Esophagus muscularis mucosa (tissue), 4 donors: ENCODE measurements at regions not wholly inside any gene's neighbourhood (a gene's known extent, or its start where the extent isn't known, plus 50 kb on each side); places are given as distances from the start of the nearest gene placed in this dataset.

Source experiments
- DNase-seq: peaks from one replicate; pipeline ENCODE4 v3.0.0-alpha.2; 2017; ENCODE audit errors: extremely low spot score
- H3K27ac ChIP-seq, 4 donors: fragments of 200-600 bp; sonication (generic); replicated peaks in 1 of 4; 1 replicate in 3 of 4; 2 replicates in 1 of 4; pipeline ENCODE4 v1.5.1; 2016 to 2019; ENCODE audit warnings: mild to moderate bottlenecking in 1 of 4
- H3K27me3 ChIP-seq, 4 donors: fragments of 200-600 bp; sonication (generic); one replicate each; pipeline versions ENCODE4 v1.5.1 to v1.6.0; 2016 to 2019
- H3K36me3 ChIP-seq, 4 donors: fragments of 200-600 bp; sonication (generic); one replicate each; pipeline ENCODE4 v1.5.1; 2016 to 2019
- H3K4me1 ChIP-seq, 4 donors: fragments of 200-600 bp; sonication (generic); one replicate each; pipeline ENCODE4 v1.5.1; 2016 to 2019
- H3K4me3 ChIP-seq, 4 donors: fragments of 200-600 bp; sonication (generic); 1 replicate in 2 of 4; 2 replicates in 2 of 4; pipeline ENCODE4 v1.5.1; 2016 to 2019; ENCODE audit warnings: mild to moderate bottlenecking in 4 of 4, moderate library complexity in 1 of 4
- H3K9me3 ChIP-seq, 4 donors: fragments of 200-600 bp; sonication (generic); 1 replicate in 3 of 4; 2 replicates in 1 of 4; pipeline ENCODE4 v1.5.1; 2016 to 2019
- CTCF ChIP-seq, 3 experiments: fragments of 200-600 bp in 2 of 3; fragments of 450-650 bp in 1 of 3; sonication (generic) in 2 of 3; IDR thresholded peaks; one replicate each; pipeline ENCODE4 v1.5.1; 2017 to 2019; ENCODE audit warnings: antibody characterized with exemption in 3 of 3, mild to moderate bottlenecking in 2 of 3, moderate library complexity in 1 of 3
- EP300 ChIP-seq: sonication (generic); formaldehyde crosslinking; IDR thresholded peaks from one replicate; pipeline ENCODE4 v1.6.1; 2017; ENCODE audit warnings: antibody characterized with exemption
- POLR2A ChIP-seq: fragments of 450-650 bp; IDR thresholded peaks from one replicate; pipeline ENCODE4 v1.6.1; 2017; ENCODE audit warnings: antibody characterized with exemption, moderate library complexity, mild to moderate bottlenecking, low read depth
- POLR2AphosphoS5 ChIP-seq, 2 donors: sonication (generic); formaldehyde crosslinking; IDR thresholded peaks; one replicate each; pipeline ENCODE4 v1.6.1; 2017; ENCODE audit warnings: antibody characterized with exemption in 2 of 2
- WGBS: methylation state at CpG from one replicate; pipeline ENCODE4 v1.1.5; 2018; 5-methylcytosine and 5-hydroxymethylcytosine counted together
- intact Hi-C: fragments of 100-400 bp; cut with DNase I; formaldehyde crosslinking; loops from one replicate; pipeline ENCODE4 v1.15.1; 2023

DNA sequence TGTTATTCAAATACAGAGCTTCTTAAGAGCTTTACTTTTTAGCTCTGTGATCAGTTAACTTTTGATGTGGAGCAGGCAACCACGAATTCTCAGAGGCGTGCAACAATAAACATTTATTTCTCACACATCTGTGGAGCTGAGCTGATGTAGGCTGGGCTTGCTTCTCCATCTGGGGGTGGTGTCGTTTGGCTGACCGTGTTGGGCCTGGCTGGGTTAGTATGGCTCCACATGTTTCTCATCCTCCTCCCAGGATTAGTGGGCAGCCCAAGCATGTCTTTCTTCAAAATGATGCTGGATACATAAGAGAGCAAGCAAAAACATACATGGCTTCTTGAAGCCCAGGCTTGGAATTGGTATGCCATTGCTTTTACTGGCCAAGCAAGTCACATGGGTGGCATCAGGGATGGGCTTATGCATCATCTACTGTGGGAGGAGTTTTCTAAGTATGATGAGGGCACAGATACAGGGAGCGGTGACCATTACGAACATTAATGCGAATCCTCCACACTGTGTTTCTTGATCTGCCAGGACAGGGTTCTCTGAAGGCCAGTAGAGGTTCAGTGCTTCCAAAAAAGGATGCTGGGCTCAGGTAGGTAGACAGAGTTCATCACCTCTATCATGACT lies 157.0 kb upstream of the TNP1 start:
- WGBS = 80% methylated on average over 7 of the region's 7 CpGs
- H3K36me3 ChIP-seq = no peaks in the 10 kb centered on the region
- no peak overlapping the region for H3K4me3 ChIP-seq
- peak; percentile 88 for DNase-seq
- no peak for TF ChIP-seq CTCF (IDR thresholded peaks at IDR 0.05)
- no peak for TF ChIP-seq POLR2A
- TF ChIP-seq POLR2AphosphoS5 (IDR thresholded peaks at IDR 0.05) = no peak
- no peak for TF ChIP-seq EP300
- H3K9me3 ChIP-seq = no peaks in the 10 kb centered on the region
- H3K27ac ChIP-seq = no peak overlapping the region
- H3K4me1 ChIP-seq = no peaks in the 10 kb centered on the region
- intact Hi-C loops = no loop called here
- H3K27me3 ChIP-seq = no peaks in the 10 kb centered on the region

- TF ChIP-seq EP300 (no peak), POLR2AphosphoS5 (IDR thresholded peaks at IDR 0.05) (no peak), CTCF (IDR thresholded peaks at IDR 0.05) (no peak)
- Histone ChIP-seq H3K9me3 (no peaks in the 10 kb centered on the region), H3K27me3 (no peaks in the 10 kb centered on the region), H3K36me3 (no peaks in the 10 kb centered on the region), H3K4me1 (no peaks in the 10 kb centered on the region), H3K27ac (no peak overlapping the region), H3K4me3 (no peak overlapping the region)
- DNase-seq = peak; percentile 55
- intact Hi-C loops = no loop called here
- WGBS = 96% methylated on average over 6 of the region's 6 CpGs
Measured at GRCh38 chr2:217014328-217015105, 154.7 kb upstream of the TNP1 start.

DNA sequence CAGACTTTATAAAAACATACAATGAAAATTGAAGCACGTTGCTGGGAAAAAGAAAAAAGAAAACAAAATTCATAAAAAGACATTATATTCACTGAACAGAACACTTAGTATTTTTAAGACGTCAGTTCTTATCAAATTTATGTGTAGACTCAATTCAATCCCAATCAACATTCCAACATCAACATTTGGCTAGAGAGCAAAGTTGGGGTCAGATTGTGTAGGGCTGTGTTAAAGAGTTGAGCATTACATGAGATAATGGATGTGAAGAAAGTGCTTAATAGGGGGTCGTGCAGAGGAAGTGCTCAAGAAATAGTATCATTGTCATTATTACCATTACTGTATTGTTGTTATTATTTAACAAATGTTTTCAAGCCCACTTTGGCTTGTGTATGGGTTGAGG lies 154.1 kb upstream of the TNP1 start:
- 85% methylated on average over 3 of the region's 3 CpGs for WGBS
- H3K4me3 ChIP-seq = no peak overlapping the region
- no peaks in the 10 kb centered on the region for H3K9me3 ChIP-seq
- peaks cover 0 to 2% (median 0%) of the 10 kb centered on the region in 4 donors for H3K4me1 ChIP-seq
- intact Hi-C loops = no loop called here
- H3K27ac ChIP-seq = no peak overlapping the region
- no peak for DNase-seq
- no peaks in the 10 kb centered on the region for H3K27me3 ChIP-seq
- TF ChIP-seq CTCF (IDR thresholded peaks at IDR 0.05) = no peak
- no peaks in the 10 kb centered on the region for H3K36me3 ChIP-seq

DNA sequence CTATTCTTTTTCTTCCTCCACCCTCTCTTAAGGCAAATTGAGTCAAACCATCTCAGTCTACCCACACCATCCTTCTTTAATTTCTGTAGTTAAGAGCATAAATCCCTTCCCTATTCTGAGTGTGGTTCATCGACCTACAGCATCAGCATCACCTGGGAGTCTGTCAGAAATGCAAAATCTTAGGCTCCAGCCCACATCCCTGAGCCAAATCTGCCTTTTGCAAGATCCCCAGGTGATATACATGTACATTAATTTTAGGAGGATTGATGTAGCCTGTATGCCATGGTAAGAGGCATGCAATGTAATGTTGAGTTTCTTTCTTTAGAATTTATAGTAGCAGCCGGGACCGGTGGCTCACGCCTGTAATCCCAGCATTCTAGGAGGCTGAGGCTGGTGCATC lies 151.7 kb upstream of the TNP1 start:
- intact Hi-C loops = no loop called here
- Histone ChIP-seq H3K4me1 (peaks cover 0 to 5% (median 0%) of the 10 kb centered on the region in 4 donors), H3K9me3 (no peaks in the 10 kb centered on the region), H3K36me3 (no peaks in the 10 kb centered on the region), H3K27me3 (no peaks in the 10 kb centered on the region), H3K4me3 (no peak overlapping the region), H3K27ac (no peak overlapping the region)
- no peak for TF ChIP-seq EP300
- no peak for TF ChIP-seq POLR2AphosphoS5 (IDR thresholded peaks at IDR 0.05)
- no peak for TF ChIP-seq POLR2A
- TF ChIP-seq CTCF (IDR thresholded peaks at IDR 0.05) = no peak
- DNase-seq = peak; percentile 37
- WGBS = 94% methylated on average over 4 of the region's 4 CpGs

DNA sequence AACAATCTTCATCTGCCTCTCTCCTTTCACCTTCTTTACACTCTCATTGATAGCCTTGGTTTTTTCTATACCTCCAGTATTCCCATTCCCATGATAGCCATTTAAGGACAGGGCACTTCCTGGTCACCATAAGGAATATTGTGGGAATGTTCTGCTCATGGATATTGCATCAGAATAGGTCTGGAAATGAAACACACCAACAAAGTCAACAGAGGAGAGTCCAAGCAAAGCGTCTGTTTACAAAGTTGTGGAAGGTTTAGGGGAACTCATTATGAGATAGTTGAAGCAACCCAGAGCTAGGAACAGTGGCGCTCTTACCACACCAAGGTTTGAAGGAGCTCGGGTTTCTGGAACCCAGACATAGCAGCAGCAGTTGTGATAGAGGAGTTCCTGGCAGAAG lies 150.3 kb upstream of the TNP1 start:
- peak; percentile 62 for DNase-seq
- WGBS = 91% methylated on average over 3 of the region's 3 CpGs
- TF ChIP-seq CTCF (IDR thresholded peaks at IDR 0.05) = no peak
- TF ChIP-seq EP300 = no peak
- TF ChIP-seq POLR2AphosphoS5 (IDR thresholded peaks at IDR 0.05) = no peak
- TF ChIP-seq POLR2A = no peak
- Histone ChIP-seq H3K4me1 (peaks cover 0 to 7% (median 0%) of the 10 kb centered on the region in 4 donors), H3K4me3 (no peak overlapping the region), H3K27me3 (no peaks in the 10 kb centered on the region), H3K9me3 (no peaks in the 10 kb centered on the region), H3K36me3 (no peaks in the 10 kb centered on the region), H3K27ac (no peak overlapping the region)
- intact Hi-C loops = no loop called here
